ENCODE measurements at regions not wholly inside any gene's neighbourhood (a gene's known extent, or its start where the extent isn't known, plus 50 kb on each side); places are given as distances from the start of the nearest gene placed in this dataset.

DNA sequence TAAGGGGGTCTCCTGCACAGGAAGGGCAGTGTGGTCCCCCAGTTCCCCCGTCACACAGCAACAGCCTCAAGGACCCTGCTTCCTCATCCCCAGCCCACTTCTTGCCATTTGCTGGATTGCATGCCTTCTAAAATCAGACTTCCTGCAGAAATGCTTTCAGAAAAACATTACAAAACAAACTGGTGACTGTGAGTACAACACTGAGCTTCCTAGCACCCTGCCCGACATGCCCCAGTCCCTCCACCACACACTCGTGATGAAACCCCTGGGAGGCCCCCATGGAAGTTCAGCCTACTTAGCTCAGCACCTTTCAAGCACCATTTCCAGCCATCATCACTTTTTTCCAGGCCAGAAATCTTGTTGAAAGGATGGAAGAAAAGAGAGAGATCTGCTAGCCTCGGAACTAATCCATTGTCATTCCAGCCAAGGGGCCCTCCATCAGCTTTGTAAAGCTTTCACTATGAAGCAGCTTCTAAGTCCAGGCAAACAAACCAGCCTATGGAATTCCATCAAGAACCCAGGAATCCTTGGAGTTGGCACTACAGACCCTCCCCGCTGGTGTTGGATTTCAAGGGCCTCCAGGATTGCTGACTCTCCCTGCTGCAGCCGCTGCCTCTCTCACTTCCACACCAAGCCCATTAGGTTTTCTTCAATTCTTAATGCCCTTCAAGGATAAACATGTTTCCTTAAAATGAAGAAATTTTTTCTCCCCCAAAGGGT is 114.6 kb downstream of the C5orf15 start:
- DNase-seq: no peak

- no peak for DNase-seq
Measured at GRCh38 chr5:133851521-133851920, 116.9 kb downstream of the C5orf15 start.

DNA sequence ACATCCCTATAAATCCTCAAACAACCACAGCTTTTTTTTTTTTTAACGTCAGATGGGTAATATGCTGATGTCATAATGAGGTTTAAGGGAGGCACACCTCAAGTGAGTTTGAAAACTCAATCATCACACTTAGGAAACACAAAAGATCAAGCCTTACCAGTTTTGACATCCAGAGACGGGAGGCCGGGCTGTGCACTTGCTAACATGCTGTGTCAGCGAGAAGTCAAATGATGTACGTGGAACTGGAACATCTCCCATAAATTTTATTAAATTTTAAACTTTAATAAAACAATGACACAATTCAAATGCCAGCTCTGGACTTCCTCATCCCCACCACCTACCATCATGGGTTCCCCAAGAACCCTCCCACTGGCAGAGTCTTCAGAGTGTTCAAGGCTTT is 117.6 kb downstream of the C5orf15 start:
- no peak for DNase-seq

- no peak for DNase-seq
Measured at GRCh38 chr5:133849116-133849515, 119.3 kb downstream of the C5orf15 start.

GRCh38 chr5:133848341-133848811 is 120.0 kb downstream of the C5orf15 start:
- no peak for DNase-seq

DNA sequence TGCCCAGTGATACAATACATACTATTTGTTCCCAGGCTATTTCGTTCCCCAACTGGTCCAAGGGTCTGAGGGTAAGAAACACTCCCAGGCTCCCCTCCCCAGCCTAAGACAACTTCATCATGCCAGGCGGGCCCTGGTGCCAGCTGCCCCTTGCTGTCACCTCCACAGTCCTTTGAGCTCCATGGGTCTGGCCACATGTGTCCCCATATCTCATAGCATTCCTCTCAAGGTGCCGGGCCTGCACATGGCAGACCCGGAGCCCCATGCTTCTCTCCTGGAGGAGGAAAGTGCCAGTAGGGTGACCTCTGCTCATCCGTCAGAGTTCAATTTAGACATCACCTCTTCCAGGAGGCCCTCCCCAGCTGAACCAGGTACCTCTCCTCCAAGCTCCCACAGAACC is 120.5 kb downstream of the C5orf15 start:
- no peak for DNase-seq

DNA sequence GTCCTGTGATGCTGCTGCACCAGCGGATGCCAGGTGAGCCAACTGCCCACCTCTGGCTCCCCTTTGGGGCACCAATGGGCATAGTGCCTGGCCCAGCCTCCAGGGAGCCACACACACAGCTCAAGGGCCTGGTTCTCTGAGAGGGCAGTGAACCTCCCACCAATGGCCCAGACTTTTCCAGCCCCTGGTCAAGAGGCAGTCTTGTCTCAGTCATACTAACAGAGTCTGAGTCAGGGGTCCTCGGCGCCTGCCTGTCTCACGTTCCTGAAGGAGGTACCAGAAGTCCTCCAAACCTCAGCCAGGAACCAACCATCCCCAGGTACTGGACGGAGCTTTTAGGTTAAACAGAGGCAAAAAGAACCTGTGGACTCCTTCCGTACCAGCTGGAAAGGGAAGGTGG is 121.1 kb downstream of the C5orf15 start:
- no peak for DNase-seq

- DNase-seq: no peak
Measured at GRCh38 chr5:133846478-133847226, 121.8 kb downstream of the C5orf15 start.

DNA sequence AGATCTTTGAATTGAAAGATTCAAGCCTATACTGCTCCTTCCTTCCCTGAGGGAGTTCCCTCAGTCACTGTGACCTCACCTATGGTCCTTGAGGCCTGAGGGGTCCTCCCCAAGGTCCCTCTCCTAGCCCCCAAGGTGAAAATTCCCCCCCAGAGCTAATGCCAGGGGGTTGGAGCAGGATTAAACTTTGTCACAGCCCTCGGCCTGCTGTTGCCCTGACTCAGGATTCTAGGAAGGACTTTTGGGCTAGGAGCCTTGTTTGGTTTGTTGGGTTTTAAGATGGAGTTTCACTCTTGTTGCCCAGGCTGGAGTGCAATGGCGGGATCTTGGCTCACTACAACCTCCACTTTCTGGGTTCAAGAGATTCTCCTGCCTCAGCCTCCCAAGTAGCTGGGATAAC is 123.2 kb downstream of the C5orf15 start:
- no peak for DNase-seq

DNA sequence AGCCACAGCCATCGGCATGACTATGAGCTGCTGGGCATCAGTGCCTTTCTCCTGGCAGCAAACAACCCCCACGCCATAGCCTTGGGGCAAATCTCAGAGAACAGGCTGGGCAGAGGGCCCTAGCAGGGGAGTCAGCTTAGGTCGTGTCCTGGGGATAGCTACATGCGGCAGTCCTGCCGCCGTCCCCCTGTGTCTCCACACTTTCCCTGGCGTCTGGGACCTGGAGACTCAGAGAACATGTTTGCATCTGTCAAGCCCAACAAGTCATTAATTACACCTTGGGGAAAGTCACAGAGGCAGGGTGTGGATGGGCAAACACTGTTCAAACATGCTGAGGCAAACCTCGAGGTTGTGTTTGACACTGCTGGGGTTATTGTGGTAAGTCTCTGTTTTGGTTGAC is 123.6 kb downstream of the C5orf15 start:
- DNase-seq: no peak

DNA sequence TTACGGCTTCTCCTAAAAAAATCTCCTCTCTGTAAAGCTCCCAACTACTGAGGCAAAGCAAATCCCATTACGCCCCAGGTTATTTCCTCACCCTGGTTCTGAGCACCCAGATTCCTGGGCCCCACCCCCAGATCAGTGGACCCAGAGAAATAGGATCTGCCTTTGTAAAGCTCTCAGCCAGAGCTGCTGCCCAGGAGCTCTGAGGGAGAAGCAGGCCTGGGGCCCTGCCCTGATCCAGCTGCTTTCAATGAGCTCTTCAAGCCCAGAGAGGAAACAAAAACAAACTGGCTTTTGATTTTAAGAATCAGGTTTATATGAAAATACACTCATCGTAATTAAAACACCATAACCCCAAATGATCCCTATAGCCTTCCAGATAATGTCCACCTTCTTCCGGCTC is 124.5 kb downstream of the C5orf15 start:
- DNase-seq: no peak

DNA sequence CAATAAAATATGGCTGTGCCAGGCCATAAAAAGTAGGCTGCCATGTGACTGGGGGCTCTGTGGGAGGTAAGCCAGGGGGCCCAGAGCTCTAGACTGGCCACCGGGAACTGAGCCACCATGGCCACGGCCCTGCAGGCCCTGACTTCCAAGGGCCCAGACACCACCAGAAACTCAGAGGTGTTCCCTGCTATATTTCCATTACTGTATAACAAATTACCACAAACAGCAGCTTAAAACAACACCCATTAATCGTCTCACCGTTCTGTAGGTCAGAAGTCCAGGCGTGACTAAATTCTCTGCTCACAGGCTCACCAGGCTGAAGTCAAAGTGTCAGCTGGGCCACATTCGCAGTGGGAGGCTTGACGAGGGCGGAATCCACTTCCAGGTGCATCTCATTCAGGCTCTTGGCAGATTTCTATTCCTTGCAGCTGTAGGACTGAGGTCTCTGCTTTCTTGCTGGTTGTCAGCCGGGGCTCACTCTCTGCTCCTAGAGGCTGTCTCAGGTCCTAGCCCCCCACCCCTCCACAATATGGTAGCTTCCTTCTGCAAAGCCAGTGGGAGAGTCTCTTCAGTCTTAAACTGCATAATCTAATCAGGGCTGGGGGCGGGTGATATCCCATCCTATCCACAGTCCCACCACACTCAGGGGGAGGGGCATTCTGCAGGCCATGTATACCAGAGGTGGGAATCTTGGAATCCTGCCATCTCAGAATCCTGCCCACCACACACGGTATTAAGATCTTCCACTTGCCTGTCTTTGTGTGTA is 125.4 kb downstream of the C5orf15 start:
- DNase-seq: no peak

DNA sequence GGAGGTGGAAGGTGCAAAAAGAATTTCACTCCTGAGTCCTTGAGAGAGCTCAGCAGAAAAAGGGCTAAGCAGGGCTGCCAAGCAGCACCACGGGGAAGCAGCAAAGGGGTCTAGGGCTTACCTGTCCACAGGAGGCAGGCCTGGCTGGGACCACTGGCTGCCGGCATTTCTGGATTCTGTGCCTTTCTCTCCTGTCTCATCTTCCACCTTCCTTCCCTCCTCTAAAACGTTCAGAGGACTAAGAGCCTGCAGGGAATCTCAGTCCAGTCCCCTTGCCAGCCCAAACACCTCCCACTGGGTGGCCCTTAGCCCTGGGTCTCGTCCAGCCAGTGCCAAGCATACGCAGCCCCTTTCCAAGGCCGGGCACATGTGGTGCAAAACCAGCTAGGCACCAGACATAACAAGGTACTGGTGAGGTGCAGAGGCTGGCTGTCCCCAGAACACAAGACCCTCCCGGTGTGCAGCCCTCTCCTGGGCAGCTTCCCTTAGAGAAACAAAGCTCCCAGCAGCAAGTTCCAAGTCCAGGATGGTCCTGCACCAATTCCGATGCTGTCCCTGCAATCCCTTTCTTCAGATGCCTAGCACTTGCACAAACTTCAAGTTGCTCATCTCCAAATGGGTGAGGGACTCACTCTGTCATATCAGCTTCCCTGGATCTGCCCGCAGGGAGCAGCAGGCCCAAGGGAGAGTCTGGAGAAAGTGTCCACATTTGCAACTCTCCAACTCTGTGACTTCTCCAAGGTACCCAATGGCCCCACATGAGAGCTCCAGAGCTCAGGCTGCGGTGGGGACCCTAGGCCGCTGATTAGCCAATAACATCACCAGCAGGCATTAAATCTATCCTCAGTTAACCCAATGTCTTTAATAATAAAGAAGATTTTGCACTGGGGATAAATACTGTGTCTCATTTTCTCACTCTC is 126.3 kb downstream of the C5orf15 start:
- no peak for DNase-seq

DNA sequence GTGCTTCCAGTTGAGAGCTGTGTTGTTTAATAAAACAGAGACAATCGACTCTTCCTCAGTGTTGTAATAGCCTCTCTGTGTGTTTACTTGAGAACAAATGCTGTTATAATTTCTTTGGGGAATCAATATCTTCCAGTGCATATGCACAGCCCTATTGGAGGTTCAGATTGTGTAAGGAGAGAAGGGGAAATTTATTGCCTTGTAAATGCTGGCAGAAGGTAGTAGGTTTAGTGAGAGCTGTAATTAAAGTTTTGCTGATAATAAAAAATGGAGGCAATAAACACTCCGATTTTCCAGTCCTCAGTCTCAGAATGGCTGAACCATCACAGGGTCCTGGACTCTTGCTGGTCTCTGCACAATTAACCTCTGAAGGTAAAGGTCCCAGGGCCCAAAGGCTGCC is 128.3 kb downstream of the C5orf15 start:
- DNase-seq: no peak

DNA sequence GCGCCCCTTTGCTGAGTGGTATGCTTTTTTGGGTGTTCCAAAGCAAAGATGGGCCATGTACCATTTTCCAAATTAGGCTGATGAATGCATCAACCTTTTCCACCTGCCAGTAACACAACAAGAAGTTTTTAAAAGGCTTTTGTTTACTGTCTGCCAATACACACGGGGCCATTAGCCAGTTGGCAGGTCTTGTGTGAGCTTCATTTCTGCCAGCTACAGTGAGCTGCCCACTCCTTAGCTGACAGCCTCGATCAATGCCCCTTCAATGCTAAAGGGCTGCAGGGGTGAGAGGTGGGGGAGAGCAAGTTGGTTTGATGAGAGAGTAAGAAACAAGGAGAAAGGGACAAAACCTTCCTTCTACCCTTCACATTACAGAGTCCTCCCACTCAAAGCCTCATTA is 128.7 kb downstream of the C5orf15 start:
- DNase-seq: no peak

- no peak for DNase-seq
Measured at GRCh38 chr5:133839090-133839489, 129.3 kb downstream of the C5orf15 start.

GRCh38 chr5:133838286-133838685 is 130.1 kb downstream of the C5orf15 start:
- DNase-seq: no peak

GRCh38 chr5:133831491-133832224 is 136.8 kb downstream of the C5orf15 start:
- DNase-seq: no peak

- DNase-seq: no peak
Measured at GRCh38 chr5:133830911-133831310, 137.5 kb downstream of the C5orf15 start.

GRCh38 chr5:133830281-133830680 is 138.1 kb downstream of the C5orf15 start:
- DNase-seq: no peak

GRCh38 chr5:133829786-133830185 is 138.6 kb downstream of the C5orf15 start:
- no peak for DNase-seq

GRCh38 chr5:133828722-133829121 is 139.7 kb downstream of the C5orf15 start:
- no peak for DNase-seq
